Renal cortex interstitium (tissue), 11 donors: ENCODE measurements at regions not wholly inside any gene's neighbourhood (a gene's known extent, or its start where the extent isn't known, plus 50 kb on each side); places are given as distances from the start of the nearest gene placed in this dataset.

Source experiments
- DNase-seq, 11 donors: peaks; one replicate each; pipeline ENCODE4 v3.0.0-alpha.2; 2013; ENCODE audit warnings: low read depth in 9 of 11, low spot score in 4 of 11; ENCODE audit errors: extremely low read depth in 1 of 11

DNA sequence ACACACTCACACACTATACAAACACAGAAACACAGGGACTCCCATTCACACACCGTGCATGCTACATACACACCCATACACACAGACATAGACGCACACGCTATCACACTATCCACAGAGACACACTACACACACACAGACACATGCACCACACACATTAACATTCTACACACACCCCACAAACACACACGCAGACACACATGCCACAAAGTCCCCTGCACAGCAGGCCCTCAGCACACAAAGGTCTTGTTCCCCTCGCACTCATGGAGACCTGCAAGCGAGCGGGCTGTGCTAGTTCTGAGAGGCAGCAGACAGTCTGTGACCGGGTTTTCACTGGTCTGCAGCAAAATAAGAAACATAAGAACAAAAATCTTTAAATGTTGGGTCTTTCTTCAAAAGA is 429.6 kb upstream of the SALL3 start:
- no peak for DNase-seq

DNA sequence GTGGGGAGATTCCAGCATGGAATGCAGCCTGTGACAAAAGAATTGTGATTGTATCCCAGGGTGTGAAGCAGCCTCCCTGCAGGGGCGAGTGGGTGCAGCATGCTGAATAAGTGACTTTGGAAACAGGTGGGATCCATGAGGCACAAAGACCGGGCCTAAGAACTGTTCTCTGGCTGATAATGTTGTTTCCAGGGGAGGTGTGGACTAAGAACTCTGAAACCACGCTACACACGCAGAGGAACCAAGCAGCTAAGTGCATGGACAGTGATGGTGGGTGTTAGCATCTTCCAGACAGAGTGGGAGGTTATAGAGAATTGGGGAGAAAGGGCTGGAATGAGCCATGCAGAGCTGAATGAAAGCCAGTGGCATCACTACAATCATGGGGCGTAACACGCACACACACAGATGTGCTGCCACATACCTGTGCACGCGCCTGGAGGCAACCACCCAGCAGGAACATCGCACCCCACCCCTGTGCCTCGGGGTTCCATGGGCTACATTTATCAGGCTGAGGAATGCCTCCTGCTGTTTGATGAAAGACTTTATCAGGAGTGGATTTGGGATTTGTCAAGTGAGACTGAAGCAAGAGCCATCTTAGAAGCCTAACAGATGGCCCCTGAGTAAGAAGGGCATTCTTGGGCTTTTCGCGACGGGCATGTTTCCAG is 424.5 kb upstream of the SALL3 start:
- no peak for DNase-seq

DNA sequence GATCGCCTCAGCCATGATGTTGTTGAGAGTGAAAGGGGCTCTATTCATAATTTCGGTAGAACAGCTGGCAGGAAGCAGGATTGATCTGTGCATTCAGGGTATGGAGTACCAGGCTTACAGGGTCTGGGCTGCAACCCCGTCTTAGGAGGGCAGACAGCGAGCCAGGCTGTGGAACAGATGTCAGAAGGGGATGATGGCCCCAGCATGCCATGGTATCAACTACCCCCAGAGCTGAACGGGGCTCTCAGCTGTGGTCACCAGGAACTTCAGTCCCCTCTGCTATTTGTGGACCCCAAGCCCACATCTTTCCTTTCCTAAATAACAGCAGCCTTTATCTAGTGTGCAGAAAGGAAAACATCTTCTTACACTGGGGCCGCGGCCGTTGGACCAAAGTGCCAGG is 422.2 kb upstream of the SALL3 start:
- DNase-seq = no peak

DNA sequence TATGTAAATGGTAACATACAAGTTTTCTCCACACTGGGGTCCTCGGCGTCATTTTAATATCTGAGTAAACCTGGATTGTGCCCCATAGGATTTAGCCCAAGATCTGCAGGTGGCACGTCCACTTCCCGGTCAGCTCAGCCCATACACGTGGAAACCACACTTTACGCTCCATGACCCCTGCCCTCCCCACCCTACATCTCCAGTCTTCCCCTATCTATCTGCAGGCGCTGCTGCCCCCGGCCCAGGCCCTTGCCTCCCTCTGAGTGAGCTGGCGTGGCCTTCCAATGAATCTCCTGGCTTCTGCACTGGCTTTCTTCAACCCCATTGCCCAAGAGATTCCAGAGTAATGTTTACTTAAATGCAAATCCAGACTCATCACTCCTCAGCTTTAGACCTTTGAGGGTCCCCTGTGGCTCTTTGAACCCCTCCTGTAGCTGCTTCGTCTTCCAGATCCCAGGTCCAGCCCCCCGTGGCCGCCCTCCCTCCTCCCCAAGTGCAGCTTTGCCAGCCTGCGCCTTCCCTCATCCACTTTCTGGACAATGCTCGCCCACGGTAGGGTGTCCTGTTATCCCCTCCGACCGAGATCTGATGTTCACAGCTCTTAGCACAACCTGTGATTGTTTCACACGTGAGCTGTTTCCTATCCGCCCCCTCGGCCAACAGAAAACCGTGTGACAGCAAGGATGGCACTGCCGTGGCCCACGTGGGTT is 421.4 kb upstream of the SALL3 start:
- no peak for DNase-seq

DNA sequence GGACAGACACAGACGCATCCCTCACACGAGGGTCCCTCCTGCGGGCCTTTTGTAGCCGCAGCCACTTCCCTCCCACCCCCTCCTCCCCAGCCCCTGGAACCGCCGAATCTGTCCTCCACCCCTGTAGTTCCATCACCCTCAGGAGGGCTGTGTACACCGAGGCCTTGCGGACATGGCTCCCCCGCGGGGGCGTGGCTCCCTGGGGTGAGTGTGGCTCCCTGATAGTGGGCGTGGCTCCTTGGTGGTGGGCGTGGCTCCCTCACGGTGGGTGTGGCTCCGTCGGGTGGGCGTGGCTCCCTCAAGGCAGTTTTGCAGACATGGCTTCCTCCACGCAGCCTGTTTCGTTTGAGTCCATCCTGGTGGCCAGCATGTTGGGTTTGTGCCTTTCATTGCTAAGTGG is 420.7 kb upstream of the SALL3 start:
- DNase-seq = no peak

DNA sequence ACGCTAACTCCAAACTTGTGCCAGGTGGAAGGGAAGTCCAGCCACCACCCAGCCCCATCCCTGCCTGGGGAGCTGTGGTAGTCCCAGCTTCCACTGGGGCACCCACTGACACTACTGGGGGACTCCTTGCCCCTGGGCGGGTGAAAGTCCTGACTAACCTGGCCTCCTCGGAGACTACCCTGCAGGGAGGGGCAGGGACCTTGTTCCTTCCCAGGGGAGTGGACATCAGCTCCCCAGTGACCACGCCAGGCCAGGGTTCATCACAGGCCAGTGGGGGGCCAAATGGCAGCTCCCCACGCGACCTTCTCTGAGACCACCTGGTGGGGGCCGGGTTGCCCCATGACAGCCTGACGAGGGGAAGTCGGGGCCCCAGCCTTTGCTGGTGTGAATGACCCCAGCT is 420.0 kb upstream of the SALL3 start:
- no peak for DNase-seq

DNA sequence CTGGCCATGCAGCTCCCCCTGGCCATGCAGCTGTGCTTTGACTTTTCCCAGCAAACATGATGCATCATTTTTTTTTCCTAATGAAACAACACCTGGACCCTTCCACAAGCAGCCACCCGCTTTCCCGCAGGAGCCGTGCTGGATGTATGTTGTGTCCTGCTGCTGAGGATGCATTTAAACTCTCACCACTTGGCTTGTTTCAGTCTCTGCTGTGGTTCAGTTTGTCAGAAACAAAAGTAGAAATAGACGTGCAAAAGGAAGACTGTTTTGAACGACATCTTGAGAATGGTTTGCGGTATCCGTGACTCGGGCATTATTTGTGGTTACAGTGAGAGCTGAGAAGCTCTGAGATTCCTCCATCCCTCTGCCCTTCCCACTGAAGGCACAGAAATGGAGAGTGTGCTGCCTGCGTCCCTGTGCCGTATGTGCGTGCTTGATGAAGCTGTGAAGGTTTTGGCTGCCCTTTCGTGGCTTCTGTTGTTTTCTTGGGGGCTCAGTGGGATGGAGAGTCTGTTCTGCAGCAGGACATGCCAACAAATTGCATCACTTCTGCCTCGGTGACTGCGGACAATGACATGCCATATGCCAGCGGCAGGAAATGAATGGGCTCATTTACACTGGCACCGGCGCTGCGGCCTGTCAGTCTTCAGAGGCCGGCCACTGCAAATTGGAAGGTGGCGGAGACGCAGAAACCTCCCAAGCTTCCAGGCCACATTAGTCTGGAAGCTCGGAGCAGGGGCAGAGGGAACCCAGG is 417.7 kb upstream of the SALL3 start:
- no peak for DNase-seq

DNA sequence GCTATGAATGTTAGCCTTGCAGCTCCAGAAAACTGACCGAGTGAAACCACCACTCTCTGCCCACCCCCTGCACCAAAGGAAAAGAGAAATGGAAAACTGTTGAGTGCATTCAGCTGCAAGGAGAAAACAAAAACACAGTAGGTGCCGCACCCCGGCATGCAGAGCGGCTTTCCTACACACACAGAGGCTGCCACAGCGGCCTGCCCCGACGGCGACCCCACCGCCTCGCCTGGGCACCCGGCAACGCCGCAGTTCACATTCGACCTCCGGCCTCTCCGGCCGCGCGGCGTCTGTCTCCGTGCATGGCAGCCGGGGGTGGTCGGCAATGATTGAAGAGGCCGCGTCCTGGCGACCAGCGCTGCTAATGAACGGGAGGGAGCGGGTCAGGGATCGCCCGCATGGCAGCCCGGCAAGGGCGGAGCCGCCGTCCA is 417.1 kb upstream of the SALL3 start:
- DNase-seq = no peak

DNA sequence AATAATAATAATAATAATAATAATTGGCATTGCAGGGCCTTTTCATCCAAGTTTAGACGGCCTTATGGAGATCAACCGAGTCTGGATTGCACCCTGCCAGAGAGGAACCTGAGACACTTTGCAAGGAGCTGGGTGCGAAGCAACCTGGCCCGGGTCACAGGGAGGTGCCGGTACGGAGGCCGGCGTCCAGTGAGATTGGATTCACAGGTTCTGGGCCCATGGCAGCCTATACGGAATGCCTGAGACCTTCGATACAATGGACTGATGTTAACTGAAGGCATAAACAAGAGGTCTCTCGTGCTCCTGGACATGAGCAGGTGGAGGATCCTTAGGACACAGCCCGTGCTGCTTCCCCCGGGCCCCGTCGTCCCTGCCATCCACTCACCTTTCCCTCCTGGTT is 416.5 kb upstream of the SALL3 start:
- DNase-seq = no peak

DNA sequence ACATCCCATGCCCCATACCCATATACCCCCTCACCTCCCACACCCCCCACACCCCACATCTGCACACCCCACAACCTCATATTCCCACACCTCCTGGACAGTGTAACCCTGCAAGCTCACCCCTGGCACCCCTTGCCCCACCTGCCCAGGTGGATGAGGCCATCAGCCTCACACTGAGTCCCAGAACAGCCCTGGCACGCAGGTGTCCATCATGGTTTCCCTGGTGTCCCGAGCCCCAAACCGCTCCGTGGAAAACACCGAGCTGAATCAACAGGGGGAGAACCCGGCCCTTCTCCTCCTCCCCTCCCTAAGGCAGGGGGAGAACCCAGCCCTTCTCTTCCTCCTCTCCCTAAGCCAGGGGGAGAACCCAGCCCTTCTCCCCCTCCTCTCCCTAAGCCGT is 415.6 kb upstream of the SALL3 start:
- DNase-seq = no peak

DNA sequence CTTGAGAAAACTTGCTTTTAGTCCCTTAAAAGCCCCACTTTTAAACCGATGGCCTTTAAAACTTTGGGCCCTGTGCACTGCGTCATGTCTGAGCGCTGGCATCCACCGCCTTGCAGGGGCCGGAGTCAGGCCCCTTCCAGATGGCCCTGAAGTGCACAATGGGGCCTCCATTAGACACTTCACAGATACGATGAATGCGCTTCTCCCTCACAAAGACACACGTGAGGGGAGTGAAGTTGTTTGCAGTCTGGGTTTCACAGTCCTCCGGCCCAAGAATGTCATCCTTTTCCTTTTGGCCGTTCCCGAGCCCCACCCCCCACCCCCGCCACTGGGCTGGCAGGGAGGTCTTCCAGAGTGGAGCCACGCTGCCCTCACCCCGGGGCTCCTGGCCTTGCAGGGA is 415.1 kb upstream of the SALL3 start:
- no peak for DNase-seq

DNA sequence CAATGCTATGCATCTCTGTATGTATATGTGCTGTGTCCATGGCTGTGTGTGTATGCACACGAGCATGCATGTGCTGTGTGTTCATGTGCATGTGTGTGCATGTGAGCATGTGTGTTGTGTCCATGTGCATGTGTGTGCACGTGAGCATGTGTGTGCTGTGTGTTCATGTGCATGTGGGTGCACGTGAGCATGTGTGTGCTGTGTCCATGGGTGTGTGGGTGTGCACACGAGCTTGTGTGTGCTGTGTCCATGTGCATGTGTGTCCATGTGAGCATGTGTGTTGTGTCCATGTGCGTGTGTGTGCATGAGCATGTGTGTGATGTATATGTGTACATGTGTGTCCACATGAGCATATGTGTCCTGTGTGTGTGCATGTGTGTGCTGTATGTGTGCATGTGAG is 414.4 kb upstream of the SALL3 start:
- no peak for DNase-seq

DNA sequence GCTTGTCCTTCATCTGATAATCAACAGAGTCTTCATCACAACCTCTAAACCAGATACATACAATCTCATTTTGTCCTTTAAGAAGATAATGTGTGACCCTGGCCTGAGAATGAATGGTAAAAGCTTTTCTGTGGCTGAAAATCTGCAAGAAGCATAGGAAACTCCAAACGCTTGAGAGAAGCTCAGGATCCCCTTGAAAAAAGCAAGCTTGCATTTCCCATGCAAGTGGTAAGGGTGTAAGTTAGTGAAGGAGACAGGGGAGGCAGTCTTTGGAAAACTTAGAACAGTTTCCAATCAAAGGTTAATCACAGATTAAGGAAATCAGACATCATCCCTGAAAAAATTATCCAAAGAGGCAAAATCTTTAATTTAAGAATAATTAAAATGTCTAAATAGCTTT is 413.6 kb upstream of the SALL3 start:
- DNase-seq = no peak

DNA sequence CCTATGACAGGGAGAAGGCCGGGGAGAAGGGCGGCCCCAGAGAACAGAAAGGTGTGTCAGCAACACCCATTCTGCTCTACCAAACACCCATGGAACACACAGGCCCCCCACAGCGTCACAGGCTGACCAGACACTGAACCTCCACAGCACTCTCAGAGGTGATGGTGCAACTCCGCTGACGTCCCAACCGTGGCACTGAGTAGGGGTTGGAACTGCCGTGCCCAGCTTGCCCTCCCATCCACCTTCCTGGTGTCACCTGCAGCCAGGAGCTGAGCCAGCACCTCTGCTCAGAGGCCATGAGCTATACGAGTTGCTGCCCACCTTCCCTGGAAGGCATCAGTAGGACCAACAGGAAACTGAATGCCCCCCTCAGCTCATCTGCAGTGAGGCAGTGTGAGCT is 412.9 kb upstream of the SALL3 start:
- no peak for DNase-seq

DNA sequence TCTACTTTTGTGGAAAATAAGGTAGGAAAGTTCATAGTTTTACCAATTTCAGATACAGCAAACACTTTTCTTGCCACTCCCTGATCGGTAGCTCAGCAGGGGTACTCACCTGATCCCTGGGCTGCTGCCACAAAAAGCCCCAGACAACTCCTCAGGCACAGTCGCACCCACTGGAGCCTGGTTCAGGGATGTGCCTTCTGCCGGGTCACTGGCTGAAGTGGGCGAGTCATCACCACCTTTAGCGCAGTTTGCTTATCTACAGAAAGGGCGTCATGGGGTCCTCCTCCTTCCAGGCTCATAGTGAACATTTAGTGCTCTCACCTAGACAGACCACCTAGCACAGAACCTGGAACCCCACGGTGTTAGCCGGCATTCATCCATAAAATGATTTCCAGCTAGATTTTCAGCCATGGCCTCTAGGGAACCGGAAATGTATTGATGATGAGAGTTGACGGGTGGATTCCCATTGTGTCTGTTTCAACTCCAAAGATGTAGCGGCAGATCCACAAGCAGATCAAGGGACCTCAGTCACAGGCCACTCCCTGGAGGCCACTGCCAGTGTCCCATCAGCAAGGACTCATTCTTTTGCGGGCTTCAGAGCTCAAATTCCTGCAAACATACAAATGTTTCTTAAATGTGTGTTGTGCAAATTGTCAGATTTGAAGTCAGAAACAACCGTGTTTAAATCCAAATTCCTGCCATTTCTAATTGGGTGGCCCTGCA is 408.4 kb upstream of the SALL3 start:
- DNase-seq = no peak

DNA sequence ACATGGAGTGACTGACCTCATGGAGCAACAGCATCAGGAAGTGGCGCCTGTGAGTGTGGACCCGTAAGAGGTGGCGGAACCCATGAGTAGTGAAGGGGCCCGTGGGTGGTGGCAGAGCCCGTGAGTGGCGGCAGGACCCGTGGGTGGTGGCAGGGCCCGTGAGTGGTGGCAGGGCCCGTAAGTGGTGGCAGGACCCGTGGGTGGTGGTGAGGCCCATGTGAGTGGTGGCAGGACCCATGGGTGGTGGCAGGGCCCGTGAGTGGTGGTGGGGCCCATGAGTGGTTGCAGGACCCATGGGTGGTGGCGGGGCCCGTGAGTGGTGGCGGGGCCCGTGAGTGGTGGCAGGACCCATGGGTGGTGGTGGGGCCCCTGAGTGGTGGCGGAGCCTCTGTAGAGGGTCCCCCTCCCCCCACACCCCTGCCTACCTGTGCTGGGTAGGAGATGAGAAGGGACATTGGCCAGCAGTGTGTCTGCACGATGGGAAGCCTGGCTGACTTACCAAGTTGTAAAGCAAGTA is 407.7 kb upstream of the SALL3 start:
- DNase-seq = no peak

DNA sequence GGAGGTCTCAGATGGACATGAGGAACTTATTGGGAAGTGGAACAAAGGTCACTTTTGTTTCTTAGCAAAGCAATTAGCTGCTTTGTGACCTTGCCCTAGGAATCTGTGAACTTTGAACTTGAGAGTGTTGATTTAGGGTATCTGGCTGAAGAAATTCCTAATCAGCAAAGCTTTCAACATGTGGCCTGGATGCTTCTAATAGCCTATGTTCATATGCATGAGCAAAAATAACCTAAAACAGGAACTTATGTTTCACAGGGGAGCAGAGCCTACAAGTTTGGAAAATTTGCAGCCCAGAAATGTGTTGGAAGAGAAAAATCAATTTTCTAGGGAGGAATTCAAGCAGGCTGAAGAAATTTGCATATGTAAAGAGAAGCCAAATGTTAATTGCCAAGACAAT is 405.8 kb upstream of the SALL3 start:
- DNase-seq = no peak

DNA sequence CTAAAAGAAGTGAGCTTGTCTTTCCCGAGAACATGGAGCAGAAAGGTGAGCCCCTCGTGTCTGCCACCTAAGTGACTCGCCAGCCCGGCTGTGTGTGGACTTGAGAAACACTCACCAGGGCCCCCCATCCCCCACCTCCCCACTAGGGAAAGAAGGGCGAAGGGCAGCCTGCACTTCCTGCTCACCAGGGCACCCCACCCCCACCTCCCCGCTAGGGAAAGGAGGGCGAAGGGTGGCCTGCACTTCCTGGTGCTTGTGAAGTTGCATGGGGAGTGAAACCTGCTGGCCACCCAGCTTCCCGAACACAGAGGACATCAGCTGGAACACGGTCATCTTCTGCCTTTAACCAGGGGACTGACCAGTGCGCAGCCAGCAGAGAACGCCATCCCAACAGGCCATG is 402.7 kb upstream of the SALL3 start:
- DNase-seq = no peak

DNA sequence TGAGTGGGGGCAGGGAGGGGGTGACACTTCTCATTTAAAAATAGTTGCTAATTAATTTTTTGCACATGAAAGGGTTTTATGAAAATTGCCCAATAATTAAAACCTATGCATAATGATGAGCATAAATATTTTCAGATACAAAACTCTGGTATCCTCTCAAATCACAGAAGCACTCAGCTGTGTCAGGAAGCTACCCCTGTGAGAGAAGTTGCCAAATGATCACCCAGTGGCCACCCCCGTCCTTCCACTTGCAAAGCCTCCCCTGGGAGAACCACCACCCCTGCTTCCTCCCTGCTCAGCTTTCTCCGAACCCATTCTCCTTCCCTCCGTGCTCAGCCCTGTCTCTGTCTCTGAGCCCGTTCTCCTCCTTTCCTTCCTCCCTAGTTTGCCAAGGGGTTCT is 400.2 kb upstream of the SALL3 start:
- no peak for DNase-seq
